ENCODE measurements at regions not wholly inside any gene's neighbourhood (a gene's known extent, or its start where the extent isn't known, plus 50 kb on each side); places are given as distances from the start of the nearest gene placed in this dataset.

DNA sequence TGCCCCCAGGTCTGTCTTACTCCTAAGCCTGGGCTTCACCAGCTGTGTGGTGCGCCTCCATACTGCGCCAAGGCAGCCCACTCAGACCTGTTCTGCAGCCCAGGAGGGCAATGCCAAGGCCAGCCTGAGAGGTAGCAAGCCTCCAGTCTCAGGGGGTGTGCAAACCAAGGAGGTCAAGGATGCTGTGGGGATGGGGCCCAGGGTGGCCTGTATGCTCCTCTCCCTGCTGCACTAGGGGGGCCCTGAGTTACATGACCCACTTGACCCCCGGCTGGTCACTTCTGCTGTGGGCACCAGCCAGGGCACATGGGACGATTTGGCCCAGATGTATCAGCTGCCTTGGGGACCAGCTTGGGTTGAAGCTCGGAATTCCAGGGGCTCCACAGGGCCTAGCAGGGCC, 70.0 kb upstream of the SLC6A6 start:
- Histone ChIP-seq H3K27ac (ENCODE audit: insufficient read depth, low read depth, low read length) (no peak overlapping the region), H3K36me3 (ENCODE audit: control insufficient read depth in 2 of 2, extremely low read depth in 1 of 2, insufficient read depth in 2 of 2, low read length in 2 of 2) (no peaks in the 10 kb centered on the region), H3K27me3 (ENCODE audit: control insufficient read depth in 2 of 2, insufficient read depth in 2 of 2, low read length in 2 of 2) (peaks cover 0 to 3% of the 10 kb centered on the region in 2 experiments), H3K9me3 (replicated peaks; ENCODE audit: control insufficient read depth, insufficient read depth, low read length) (no peaks in the 10 kb centered on the region), H3K79me2 (ENCODE audit: control insufficient read depth, insufficient read depth, low read length) (no peaks in the 10 kb centered on the region), H3K9me1 (replicated peaks; ENCODE audit: control insufficient read depth, extremely low read depth, insufficient read depth, low read length) (no peaks in the 10 kb centered on the region), H3K4me1 (ENCODE audit: control insufficient read depth, extremely low read depth, insufficient read depth, low read length) (no peaks in the 10 kb centered on the region), H3K4me3 (replicated peaks in 1 of 3; ENCODE audit: insufficient read depth in 1 of 3, low read depth in 1 of 3, low read length in 3 of 3) (no peak overlapping the region), H2AFZ (ENCODE audit: low read depth, low read length) (no peak overlapping the region), H3K9ac (replicated peaks; ENCODE audit: extremely low read depth, insufficient read depth, low read length) (no peak overlapping the region), H4K20me1 (replicated peaks; ENCODE audit: control insufficient read depth, extremely low read depth, insufficient read depth, low read length) (no peaks in the 10 kb centered on the region), H3K4me2 (ENCODE audit: insufficient read depth, low read length) (no peak overlapping the region)
- no peak for TF ChIP-seq POLR2AphosphoS5 (IDR thresholded peaks at IDR 0.05; ENCODE audit: insufficient read depth, low read depth, low read length)
- no peak for TF ChIP-seq POLR2A (IDR thresholded peaks at IDR 0.05; ENCODE audit: low read depth, low read length)
- no peak for TF ChIP-seq MYC (IDR thresholded peaks at IDR 0.05; ENCODE audit: low read depth, low read length)
- no peak for TF ChIP-seq EZH2 (IDR thresholded peaks at IDR 0.05; ENCODE audit: borderline replicate concordance, low read depth, low read length, severe bottlenecking)
- no peak for TF ChIP-seq GATA2 (IDR thresholded peaks at IDR 0.05; ENCODE audit: insufficient read depth, insufficient read length, low read depth, low read length)
- no peak for TF ChIP-seq JUN (IDR thresholded peaks at IDR 0.05; ENCODE audit: borderline replicate concordance, insufficient read depth, insufficient read length, low read depth)
- no peak for TF ChIP-seq MAX (IDR thresholded peaks at IDR 0.05; ENCODE audit: insufficient read depth, insufficient read length)
- POLR2A ChIA-PET = no interaction called here
- FAIRE-seq (no peak), DNase-seq (ENCODE audit: low read depth, low spot score) (no peak)
- dilution Hi-C loops (cut with MboI; ENCODE audit: extremely low pct_ligation_motif_present, low sequenced_read_pairs) = no loop called here
- CTCF ChIA-PET = interaction anchor here (1.3 kb wide), 1 partner anchor 129 kb away, joined by 3 read pairs; no protein-coding TSS in a partner anchor
- no TSS peak for BruUV-seq (replicated peaks)
- intact Hi-C loops (cut with micrococcal nuclease) = no loop called here

GRCh38 chr3:14333215-14333614, 69.2 kb upstream of the SLC6A6 start:
- H3K27me3 ChIP-seq (ENCODE audit: control insufficient read depth in 2 of 2, insufficient read depth in 2 of 2, low read length in 2 of 2) = peaks cover 0 to 3% of the 10 kb centered on the region in 2 experiments
- H3K9me1 ChIP-seq (replicated peaks; ENCODE audit: control insufficient read depth, extremely low read depth, insufficient read depth, low read length) = no peaks in the 10 kb centered on the region
- H3K36me3 ChIP-seq (ENCODE audit: control insufficient read depth in 2 of 2, extremely low read depth in 1 of 2, insufficient read depth in 2 of 2, low read length in 2 of 2) = no peaks in the 10 kb centered on the region
- H3K79me2 ChIP-seq (ENCODE audit: control insufficient read depth, insufficient read depth, low read length) = no peaks in the 10 kb centered on the region
- H3K4me2 ChIP-seq (ENCODE audit: insufficient read depth, low read length) = no peak overlapping the region
- H4K20me1 ChIP-seq (replicated peaks; ENCODE audit: control insufficient read depth, extremely low read depth, insufficient read depth, low read length) = no peaks in the 10 kb centered on the region
- no peak overlapping the region for H2AFZ ChIP-seq (ENCODE audit: low read depth, low read length)
- H3K9me3 ChIP-seq (replicated peaks; ENCODE audit: control insufficient read depth, insufficient read depth, low read length) = no peaks in the 10 kb centered on the region
- no peak for TF ChIP-seq POLR2A (IDR thresholded peaks at IDR 0.05; ENCODE audit: low read depth, low read length)
- no peak for TF ChIP-seq EZH2 (IDR thresholded peaks at IDR 0.05; ENCODE audit: borderline replicate concordance, low read depth, low read length, severe bottlenecking)
- no peak for TF ChIP-seq MYC (IDR thresholded peaks at IDR 0.05; ENCODE audit: low read depth, low read length)
- TF ChIP-seq, protein P1, sequence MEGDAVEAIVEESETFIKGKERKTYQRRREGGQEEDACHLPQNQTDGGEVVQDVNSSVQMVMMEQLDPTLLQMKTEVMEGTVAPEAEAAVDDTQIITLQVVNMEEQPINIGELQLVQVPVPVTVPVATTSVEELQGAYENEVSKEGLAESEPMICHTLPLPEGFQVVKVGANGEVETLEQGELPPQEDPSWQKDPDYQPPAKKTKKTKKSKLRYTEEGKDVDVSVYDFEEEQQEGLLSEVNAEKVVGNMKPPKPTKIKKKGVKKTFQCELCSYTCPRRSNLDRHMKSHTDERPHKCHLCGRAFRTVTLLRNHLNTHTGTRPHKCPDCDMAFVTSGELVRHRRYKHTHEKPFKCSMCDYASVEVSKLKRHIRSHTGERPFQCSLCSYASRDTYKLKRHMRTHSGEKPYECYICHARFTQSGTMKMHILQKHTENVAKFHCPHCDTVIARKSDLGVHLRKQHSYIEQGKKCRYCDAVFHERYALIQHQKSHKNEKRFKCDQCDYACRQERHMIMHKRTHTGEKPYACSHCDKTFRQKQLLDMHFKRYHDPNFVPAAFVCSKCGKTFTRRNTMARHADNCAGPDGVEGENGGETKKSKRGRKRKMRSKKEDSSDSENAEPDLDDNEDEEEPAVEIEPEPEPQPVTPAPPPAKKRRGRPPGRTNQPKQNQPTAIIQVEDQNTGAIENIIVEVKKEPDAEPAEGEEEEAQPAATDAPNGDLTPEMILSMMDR (IDR thresholded peaks at IDR 0.05; ENCODE audit: extremely low read depth in 1 of 2, insufficient read depth in 1 of 2, low read depth in 1 of 2, low read length in 2 of 2) = no peak
- no peak for TF ChIP-seq POLR2AphosphoS5 (IDR thresholded peaks at IDR 0.05; ENCODE audit: insufficient read depth, low read depth, low read length)
- no peak for TF ChIP-seq FOS (IDR thresholded peaks at IDR 0.05; ENCODE audit: borderline replicate concordance, insufficient read depth, low read length)
- TF ChIP-seq JUN (IDR thresholded peaks at IDR 0.05; ENCODE audit: borderline replicate concordance, insufficient read depth, insufficient read length, low read depth) = no peak
- no peak for TF ChIP-seq MAX (IDR thresholded peaks at IDR 0.05; ENCODE audit: insufficient read depth, insufficient read length)
- no peak overlapping the region for H3K9ac ChIP-seq (replicated peaks; ENCODE audit: extremely low read depth, insufficient read depth, low read length)
- BruUV-seq (replicated peaks) = no TSS peak
- DNase-seq (ENCODE audit: low read depth, low spot score) = no peak
- H3K4me3 ChIP-seq (replicated peaks in 1 of 3; ENCODE audit: insufficient read depth in 1 of 3, low read depth in 1 of 3, low read length in 3 of 3) = no peak overlapping the region
- no peaks in the 10 kb centered on the region for H3K4me1 ChIP-seq (ENCODE audit: control insufficient read depth, extremely low read depth, insufficient read depth, low read length)
- H3K27ac ChIP-seq (ENCODE audit: insufficient read depth, low read depth, low read length) = no peak overlapping the region
- intact Hi-C loops (cut with micrococcal nuclease) (no loop called here), dilution Hi-C loops (cut with MboI; ENCODE audit: extremely low pct_ligation_motif_present, low sequenced_read_pairs) (no loop called here)
- ChIA-PET POLR2A (no interaction called here), CTCF (no interaction called here)
- no peak for FAIRE-seq
